Body of pancreas (tissue), 4 donors: ENCODE measurements at regions not wholly inside any gene's neighbourhood (a gene's known extent, or its start where the extent isn't known, plus 50 kb on each side); places are given as distances from the start of the nearest gene placed in this dataset.

Experiments
- POLR2A ChIP-seq, 3 donors: fragments of 450-650 bp; IDR thresholded peaks; one replicate each; pipeline ENCODE4 v1.6.1; 2016; ENCODE audit warnings: antibody characterized with exemption in 3 of 3, mild to moderate bottlenecking in 2 of 3
- TF ChIP-seq, protein P1 (sequence below), 7 experiments: fragments of 450-650 bp in 4 of 7; fragments of 200-600 bp in 3 of 7; sonication (generic) in 3 of 7; IDR thresholded peaks; one replicate each; pipeline ENCODE4 v1.5.1; 2016 to 2019; ENCODE audit warnings: antibody characterized with exemption in 7 of 7

DNA sequence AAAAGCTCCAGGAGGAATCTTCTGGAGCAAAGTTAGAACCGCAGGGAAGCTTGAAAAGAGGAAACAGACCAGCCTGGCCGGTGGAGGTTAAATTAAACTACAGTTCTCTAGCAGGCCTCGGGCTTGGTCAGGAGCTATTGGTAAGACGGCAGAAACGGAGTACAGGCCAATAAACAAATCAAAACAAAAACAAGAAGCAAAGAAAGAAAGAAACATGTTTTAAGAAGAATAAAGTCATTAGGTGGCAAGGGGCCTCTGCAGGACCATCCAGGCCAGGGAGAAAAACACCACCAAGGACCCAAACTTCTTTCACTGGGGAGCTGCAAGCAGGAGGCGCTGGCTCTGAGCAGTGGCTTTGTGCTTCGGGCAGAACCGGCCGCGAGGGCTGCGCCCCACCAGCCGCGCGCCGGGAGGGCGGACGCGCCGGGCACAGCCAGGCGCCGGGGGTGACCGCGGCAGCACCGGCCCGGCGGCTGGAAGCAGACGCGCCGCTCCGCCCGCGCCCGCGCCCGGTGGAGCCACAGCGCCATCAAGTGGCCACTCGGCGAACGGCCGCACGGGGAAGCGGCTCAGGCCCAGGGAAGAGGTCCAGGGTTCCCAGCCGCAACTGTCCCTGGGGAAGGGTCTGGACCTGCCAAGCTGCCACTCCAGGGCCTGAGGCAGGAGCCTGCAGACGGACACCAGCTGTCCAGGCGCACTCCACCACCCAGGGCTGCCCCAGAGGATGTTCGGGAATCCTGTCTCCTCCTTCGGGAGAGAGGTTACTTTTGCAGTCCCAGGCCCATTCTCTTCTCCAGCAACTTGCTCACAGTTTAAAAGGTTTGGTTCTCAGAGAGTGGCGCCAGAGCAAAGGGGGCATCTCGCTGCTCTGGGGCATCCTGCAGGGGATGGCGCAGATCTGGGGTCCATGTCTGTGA lies 419.4 kb downstream of the SOX9 start:
- TF ChIP-seq, protein P1, sequence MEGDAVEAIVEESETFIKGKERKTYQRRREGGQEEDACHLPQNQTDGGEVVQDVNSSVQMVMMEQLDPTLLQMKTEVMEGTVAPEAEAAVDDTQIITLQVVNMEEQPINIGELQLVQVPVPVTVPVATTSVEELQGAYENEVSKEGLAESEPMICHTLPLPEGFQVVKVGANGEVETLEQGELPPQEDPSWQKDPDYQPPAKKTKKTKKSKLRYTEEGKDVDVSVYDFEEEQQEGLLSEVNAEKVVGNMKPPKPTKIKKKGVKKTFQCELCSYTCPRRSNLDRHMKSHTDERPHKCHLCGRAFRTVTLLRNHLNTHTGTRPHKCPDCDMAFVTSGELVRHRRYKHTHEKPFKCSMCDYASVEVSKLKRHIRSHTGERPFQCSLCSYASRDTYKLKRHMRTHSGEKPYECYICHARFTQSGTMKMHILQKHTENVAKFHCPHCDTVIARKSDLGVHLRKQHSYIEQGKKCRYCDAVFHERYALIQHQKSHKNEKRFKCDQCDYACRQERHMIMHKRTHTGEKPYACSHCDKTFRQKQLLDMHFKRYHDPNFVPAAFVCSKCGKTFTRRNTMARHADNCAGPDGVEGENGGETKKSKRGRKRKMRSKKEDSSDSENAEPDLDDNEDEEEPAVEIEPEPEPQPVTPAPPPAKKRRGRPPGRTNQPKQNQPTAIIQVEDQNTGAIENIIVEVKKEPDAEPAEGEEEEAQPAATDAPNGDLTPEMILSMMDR (IDR thresholded peaks at IDR 0.05) = peak; percentile 64 to 99 (median 98)
- TF ChIP-seq POLR2A (IDR thresholded peaks at IDR 0.05) = peak in 2 of 3 donors; percentile 23 to 26
